Esophagus squamous epithelium (tissue), 4 donors: ENCODE measurements at regions not wholly inside any gene's neighbourhood (a gene's known extent, or its start where the extent isn't known, plus 50 kb on each side); places are given as distances from the start of the nearest gene placed in this dataset.

Experiments
- CTCF ChIP-seq, 6 experiments: fragments of 450-650 bp in 4 of 6; fragments of 200-600 bp in 2 of 6; sonication (generic) in 2 of 6; IDR thresholded peaks; one replicate each; pipeline ENCODE4 v1.5.1; 2016 to 2019; ENCODE audit warnings: antibody characterized with exemption in 6 of 6, mild to moderate bottlenecking in 4 of 6, moderate library complexity in 4 of 6
- POLR2A ChIP-seq, 4 donors: fragments of 450-650 bp; IDR thresholded peaks; one replicate each; pipeline ENCODE4 v1.6.1; 2017; ENCODE audit warnings: antibody characterized with exemption in 4 of 4, mild to moderate bottlenecking in 4 of 4, moderate library complexity in 3 of 4

GRCh38 chr5:125551797-125552196 is 805.4 kb upstream of the ZNF608 start:
- TF ChIP-seq CTCF (IDR thresholded peaks at IDR 0.05) (no peak), POLR2A (IDR thresholded peaks at IDR 0.05) (no peak)
